ENCODE measurements at regions not wholly inside any gene's neighbourhood (a gene's known extent, or its start where the extent isn't known, plus 50 kb on each side); places are given as distances from the start of the nearest gene placed in this dataset.
A peak's percentile ranks its signal among the peaks of the same experiment; 100 is the strongest.

DNA sequence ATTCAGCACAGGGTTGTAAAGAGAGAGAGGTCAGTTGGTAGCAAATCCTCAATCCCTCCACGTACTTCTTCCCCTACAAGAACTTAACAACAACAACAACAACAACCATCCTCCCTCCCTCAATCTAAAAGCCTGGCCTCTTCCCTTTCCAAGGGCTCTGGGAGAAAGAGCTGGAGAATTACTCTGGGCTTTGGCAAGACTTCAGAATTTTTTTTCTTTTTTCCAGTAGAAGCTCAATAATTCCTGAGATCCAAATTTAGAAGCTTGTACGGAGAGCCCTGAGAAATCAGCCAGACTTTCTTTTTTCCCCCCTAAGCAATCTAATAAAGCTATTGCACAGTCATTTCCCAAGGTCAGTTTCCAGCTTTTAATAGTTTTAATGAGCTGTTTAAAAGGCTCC lies 95.8 kb upstream of the CACNA2D3 start:
- FAIRE-seq (no peak), DNase-seq (ENCODE audit: low spot score) (no peak)

DNA sequence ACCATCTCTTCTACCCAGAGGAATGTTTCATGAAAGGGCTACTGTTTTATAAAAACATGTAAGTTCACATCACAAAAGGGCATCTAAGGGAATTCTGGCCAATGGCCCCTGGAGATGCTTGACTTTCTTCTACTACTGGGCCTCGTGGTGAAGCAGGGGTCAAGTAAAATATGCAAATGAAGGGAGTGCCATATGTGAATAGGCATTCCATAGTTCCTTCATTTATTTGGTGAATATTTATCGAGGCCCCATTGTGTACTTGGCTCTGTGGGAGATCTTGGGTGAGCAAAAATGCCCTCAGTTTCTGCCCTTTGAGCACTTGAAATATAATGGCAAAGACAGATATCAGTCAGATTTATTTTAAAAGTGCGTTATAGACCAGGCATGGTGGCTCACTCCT lies 101.3 kb upstream of the CACNA2D3 start:
- DNase-seq (ENCODE audit: low spot score) (no peak), FAIRE-seq (no peak)

GRCh38 chr3:54020436-54020835 lies 101.9 kb upstream of the CACNA2D3 start:
- DNase-seq (ENCODE audit: low spot score), result no peak
- no peak for FAIRE-seq

- DNase-seq (ENCODE audit: low spot score) (no peak), FAIRE-seq (no peak)
These were observed 108.3 kb upstream of the CACNA2D3 start for GRCh38 chr3:54014067-54014466.

DNA sequence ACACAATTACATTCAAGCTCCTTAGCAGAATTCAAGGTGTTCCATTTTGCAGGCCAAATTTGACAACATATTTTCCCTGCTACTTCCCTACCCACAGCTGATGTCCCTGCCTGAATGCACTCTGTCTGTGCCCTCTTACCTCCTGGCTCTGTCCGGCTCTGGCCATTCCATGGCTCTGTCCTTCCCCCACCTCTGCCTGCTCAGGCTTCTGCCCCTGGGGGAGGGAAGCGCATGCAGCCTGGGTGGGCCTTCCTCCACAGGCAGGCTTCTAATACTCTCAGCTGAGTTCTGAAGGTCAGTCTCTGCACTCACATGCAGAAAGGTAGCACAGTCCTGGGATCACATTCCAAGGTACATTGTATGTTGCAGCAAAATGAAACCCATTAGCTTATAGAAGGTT lies 113.6 kb upstream of the CACNA2D3 start:
- DNase-seq (ENCODE audit: low spot score) (no peak), FAIRE-seq (no peak)

GRCh38 chr3:54008099-54008498 lies 114.3 kb upstream of the CACNA2D3 start:
- no peak for FAIRE-seq

GRCh38 chr3:54004335-54004734 lies 112.7 kb upstream of the SELENOK start:
- DNase-seq (ENCODE audit: low spot score) (no peak), FAIRE-seq (no peak)

More at GRCh38 chr3:54008099-54008498, 114.3 kb upstream of the CACNA2D3 start:
- no peak for DNase-seq (ENCODE audit: low spot score)

DNA sequence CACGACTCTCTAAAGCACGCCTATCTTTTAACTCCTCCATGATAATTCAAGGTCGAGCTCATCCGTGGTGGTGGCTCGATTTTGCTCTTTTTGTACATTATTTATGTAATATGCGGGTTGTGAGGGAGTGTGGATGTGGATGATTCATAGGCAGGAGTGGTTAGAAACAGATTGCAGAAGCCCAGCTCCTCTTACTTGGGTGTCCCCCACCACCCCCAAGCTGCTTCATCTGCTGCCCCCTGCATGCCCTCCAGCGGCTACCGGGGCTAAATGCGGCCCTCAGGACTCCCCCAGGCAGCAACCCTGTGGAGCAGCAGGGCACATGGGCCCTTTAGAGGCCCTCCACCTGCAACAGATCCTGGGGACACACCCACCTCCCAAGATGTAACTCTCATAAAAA lies 111.5 kb upstream of the SELENOK start:
- FAIRE-seq (no peak), DNase-seq (ENCODE audit: low spot score) (no peak)

DNA sequence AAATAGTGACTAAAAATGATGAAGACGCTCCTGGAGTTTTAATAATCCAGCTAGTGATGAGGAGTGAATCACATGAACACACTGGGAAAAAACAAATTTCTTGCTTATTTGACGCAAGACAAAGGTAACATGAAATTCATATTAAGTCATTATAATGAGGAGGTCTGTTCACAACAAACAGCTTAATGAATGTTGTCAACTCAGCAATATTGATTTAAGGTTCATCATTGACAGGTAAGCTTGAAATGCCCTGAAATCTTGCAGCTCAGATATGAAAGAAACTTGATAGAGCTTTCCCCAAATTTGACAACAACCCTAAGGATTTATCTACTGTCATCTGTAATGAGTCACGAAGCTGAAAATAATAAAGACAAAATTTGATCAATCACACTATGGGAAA lies 108.1 kb upstream of the SELENOK start:
- DNase-seq (ENCODE audit: low spot score), result no peak
- FAIRE-seq, result no peak

DNA sequence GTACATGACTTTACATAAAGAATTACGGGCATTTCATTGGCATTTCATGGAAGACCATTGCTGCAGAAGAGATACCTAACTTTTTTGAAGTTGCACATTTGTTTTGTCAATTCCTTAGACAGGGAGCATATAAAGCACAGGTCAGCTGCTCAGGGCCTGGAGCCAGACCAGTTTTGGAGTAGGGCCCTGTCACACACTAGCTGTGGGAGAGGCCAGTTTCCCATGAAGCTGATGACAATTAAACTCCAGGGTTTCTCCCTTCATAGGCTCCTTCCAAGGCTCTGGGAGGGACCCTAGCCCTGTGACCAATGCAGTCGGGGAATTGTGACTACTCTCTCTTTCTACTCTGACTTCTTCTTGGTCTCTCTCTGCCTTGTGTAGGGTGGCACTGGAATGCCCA lies 107.3 kb upstream of the SELENOK start:
- FAIRE-seq (no peak), DNase-seq (ENCODE audit: low spot score) (no peak)

- no peak for DNase-seq (ENCODE audit: low spot score)
- FAIRE-seq, result no peak
These were observed 105.8 kb upstream of the SELENOK start for GRCh38 chr3:53997476-53997875.

DNA sequence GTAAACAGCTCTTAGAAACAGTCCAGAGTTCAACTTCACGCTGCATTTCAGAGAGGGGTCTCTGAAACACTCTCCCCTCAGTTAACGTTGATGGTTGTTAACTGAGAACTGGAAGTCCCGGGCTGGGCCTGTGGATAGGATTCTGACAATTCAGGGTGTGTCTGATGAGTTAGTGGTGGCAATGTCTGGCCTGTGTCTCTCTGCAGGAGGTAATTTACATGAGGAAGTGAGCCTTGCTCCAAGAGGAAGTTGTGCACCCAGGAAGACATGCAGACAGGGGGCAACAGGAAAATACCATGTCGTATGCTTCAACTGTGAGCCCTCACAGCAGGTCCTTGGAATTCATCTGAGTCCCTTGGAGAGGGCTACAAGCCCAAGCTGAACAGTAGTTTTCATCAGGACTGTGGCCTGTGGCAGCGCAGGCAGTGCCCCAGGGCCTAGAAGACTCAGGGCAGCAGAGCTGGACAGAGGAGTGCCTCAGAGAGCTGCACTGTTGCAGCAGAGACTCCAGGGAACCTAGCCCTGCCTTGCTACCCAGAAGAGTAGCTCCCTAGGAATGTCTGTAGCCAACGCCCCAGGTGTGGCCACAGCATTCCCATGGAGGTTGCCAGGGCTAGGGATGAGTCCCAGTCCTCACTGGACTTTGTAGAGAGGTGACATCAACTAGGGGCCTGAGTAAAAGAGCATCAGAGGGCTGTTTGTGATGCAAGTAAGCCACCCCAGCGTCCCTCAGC lies 104.6 kb upstream of the SELENOK start:
- peak; percentile 31 for DNase-seq (ENCODE audit: low spot score)
- no peak for FAIRE-seq

DNA sequence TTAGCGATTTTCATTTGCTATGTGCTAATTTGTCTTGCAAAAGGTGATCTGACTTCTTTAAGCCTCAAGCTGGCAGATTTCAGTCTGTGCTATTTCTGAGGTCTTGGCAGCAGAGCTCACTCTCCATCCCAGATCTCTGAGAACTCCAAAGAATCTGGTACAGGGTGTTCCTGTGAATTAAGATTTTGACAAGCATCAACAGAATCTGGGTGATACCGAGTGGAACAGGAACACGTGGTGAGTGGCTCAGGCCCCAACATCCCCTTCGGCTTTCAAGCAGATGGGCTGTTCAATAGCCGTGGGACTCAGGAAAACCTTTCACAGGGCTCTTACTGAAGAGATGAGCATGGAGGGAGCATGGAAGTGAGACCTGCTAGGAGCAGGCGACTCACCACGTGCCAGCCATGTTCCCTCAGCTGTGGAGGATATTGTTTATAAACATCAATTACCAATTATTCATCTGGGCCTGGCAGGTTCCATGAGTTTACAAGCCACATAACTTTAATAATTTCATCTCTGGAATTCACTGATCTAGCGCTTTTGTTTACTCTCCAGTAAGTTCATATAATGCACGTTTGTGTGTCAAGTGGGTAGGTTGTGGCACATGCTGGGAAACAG lies 103.4 kb upstream of the SELENOK start:
- FAIRE-seq (no peak), DNase-seq (ENCODE audit: low spot score) (no peak)

GRCh38 chr3:53991240-53991639 lies 99.6 kb upstream of the SELENOK start:
- no peak for FAIRE-seq

GRCh38 chr3:53989946-53990345 lies 98.3 kb upstream of the SELENOK start:
- DNase-seq (ENCODE audit: low spot score) (no peak), FAIRE-seq (no peak)

More at GRCh38 chr3:53991240-53991639, 99.6 kb upstream of the SELENOK start:
- no peak for DNase-seq (ENCODE audit: low spot score)

DNA sequence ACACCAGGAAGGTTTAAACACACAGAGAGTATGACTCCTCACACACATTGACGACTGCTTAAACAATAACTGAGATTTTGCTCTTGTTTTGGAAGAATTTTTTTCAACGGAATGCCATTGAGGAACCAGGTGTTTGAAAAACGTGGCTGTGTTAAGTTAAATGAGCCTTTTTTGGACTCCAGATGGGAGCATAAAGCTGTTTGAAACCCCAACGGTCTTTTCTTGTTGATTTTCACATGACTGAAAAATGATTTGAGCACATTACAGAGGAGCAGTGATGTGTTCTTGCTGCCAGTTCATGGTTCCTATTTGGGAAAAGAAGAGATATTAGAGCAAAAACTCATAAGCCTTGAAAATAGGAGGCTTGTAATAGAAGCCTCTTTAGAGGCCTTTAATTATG lies 97.8 kb upstream of the SELENOK start:
- no peak for DNase-seq (ENCODE audit: low spot score)
- FAIRE-seq, result no peak

GRCh38 chr3:53978386-53978785 lies 86.7 kb upstream of the SELENOK start:
- DNase-seq (ENCODE audit: low spot score), result no peak

GRCh38 chr3:53975382-53975781 lies 83.7 kb upstream of the SELENOK start:
- no peak for FAIRE-seq
- DNase-seq (ENCODE audit: low spot score), result no peak

More at GRCh38 chr3:53978386-53978785, 86.7 kb upstream of the SELENOK start:
- no peak for FAIRE-seq

DNA sequence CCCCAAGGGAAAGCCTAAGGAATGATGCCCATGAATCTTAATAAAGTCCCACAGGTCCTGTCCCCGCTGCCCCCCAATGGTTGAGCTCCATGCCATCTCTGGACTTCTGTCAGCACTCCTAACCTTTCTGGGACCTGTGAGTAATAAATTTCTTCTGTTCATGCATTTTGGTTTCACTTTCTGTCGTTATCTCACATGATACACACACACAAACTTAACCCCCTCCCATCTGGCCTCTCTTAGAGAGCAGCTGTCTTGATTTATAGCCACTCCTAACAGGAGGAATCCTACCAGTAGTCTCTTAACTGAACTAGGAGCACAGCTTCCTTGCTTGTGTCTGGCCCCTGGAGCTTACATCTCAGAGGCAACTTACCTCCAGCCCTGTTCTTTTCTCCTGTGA lies 82.7 kb upstream of the SELENOK start:
- FAIRE-seq (no peak), DNase-seq (ENCODE audit: low spot score) (no peak)

- FAIRE-seq (no peak), DNase-seq (ENCODE audit: low spot score) (no peak)
These were observed 82.2 kb upstream of the SELENOK start for GRCh38 chr3:53973905-53974304.

- FAIRE-seq (no peak), DNase-seq (ENCODE audit: low spot score) (peak; percentile 12)
These were observed 79.0 kb upstream of the SELENOK start for GRCh38 chr3:53970661-53971060.

GRCh38 chr3:53969086-53969485 lies 77.4 kb upstream of the SELENOK start:
- no peak for DNase-seq (ENCODE audit: low spot score)

GRCh38 chr3:53965291-53965690 lies 73.6 kb upstream of the SELENOK start:
- FAIRE-seq (no peak), DNase-seq (ENCODE audit: low spot score) (no peak)

More at GRCh38 chr3:53969086-53969485, 77.4 kb upstream of the SELENOK start:
- no peak for FAIRE-seq

All from urothelium cell line (cell line).